Stimulated activated CD8-positive, alpha-beta memory T cell treated with anti-CD3 and anti-CD28 coated beads, Interleukin-12 subunit alpha, Interleukin-12 subunit beta, amount 100 ng/mL, for 1 hour (primary cell): ENCODE measurements at regions not wholly inside any gene's neighbourhood (a gene's known extent, or its start where the extent isn't known, plus 50 kb on each side); places are given as distances from the start of the nearest gene placed in this dataset.

ENCODE experiments used
- DNase-seq: peaks from one replicate; pipeline ENCODE4 v3.0.0-alpha.2; 2020; ENCODE audit warnings: low read depth

DNA sequence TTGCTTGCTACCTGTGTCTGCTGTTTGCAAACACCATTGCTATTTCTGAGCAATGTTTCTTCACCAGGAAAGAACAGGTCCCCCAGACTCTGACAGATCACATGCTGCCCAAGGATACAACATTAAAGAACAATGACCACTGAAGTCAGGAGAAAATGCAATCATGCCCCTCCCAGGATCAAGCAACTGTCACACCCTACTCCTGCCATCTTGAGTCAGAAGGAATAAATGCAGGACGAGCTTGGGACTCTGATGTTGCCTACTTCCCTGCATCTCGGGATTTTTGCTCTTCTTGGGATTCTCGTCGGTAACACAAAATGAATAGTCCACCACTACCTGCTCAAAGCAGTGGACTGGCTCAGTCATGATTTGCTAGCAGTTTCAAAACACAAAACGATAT, 490.6 kb downstream of the COG6 start:
- no peak for DNase-seq

DNA sequence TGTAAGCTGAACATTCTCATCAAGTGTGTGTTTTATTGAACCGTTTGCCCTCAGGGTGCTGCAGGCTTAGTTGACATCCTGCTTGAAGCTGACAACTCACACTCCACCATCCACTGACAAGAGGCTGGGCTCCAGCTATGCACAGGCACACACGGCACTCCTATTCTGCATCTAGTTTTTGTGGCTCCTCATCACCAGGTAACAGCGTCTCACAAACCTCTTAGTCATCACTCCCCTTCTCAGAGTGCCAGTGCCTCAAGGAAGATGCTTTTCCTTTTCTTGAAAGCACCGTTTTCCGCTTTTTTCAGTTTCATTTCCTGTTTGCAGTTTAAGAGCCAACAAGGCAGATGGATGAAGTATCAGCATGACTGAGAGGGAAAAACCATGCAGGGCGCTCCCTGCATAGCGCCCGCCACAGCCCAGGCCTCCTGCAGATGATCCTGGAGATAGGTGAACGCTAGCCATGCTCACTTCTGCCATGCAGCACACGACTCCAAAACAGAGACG, 491.2 kb downstream of the COG6 start:
- DNase-seq = no peak

DNA sequence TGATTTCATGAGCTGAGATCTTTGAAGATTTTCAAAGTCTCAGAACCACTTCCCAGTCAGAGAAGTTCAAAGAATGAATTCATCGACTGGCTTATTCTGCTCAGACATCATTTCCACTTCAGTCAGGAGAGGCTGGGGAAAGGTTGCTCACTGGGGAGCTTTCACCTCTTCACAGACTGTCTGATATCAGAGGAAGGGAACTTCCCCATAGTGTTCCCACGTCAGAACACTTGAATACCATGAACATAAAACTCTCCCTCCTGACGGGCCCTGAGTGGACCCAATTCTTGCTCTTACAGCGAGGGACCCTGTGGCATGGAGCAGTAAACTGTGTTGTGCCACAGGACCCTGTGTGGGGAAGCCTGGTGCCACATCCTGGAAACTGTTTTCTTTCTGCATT, 492.6 kb downstream of the COG6 start:
- DNase-seq = no peak

DNA sequence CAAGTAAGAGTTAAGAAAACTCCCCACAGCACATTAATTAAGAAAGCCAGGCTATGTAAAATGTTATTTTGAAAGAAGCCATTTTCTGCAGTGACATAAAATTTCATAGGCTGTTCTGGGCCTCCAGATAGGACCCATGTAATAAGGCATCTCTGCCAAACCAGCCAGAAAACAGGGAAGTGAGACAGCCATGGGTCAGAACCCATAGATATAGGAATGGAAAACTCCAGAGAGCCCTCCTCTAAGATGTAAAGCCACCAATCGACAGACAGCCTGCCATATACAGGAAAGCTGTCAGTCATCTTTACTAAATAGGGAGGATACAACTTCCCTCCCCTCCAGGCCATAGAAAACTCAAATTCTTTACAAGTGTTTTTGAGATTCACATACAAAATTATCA, 493.3 kb downstream of the COG6 start:
- no peak for DNase-seq

DNA sequence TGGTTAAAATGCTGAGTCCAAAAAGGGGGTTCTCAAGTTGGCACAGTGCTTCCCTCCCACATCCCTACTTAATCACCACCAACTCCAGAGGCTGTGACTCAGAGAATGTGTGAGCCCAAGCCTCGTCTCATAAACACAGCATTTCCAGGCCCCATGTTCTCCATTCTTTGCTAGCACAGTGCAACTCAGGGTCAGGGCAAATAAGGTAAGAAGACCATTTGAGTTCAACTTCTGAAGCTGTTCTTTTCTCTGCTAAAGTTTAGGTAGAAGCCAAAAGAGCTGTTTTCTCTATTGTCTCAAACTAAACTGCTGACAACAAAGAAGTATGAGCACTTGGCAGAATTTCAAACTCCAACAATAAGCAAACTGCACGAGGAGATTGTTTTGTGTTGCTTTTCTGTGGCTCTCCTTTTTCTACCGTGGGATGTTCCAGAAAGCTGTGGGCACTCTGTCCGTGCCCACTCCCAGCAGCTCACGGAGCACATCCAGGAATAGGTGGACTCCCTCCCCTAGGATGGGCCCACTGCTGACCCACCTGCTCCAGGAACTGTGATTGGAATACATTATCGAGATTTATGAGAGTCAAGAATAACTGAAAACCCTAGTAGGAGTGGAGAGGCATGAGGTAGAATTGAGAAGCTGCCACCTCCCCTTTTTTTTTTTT, 494.3 kb downstream of the COG6 start:
- DNase-seq = no peak

DNA sequence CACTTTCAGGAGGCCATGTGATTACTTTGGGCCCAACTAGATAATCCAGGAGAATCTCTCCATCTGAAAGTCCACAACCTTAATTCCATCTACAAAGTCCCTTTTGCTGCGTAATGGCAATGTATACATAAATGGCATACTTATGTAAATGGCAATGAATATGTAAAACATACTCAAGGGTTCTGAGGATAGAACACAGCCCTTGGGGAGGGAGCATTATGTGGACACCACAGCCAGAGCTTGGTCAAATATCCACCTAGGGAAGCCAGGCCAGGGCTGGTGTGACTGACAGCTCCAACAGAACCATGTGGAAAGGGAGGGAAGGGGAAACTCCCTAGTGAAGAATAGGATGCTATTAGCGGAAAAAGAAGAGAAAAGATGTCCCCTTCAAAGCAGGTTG, 496.2 kb downstream of the COG6 start:
- DNase-seq = no peak

DNA sequence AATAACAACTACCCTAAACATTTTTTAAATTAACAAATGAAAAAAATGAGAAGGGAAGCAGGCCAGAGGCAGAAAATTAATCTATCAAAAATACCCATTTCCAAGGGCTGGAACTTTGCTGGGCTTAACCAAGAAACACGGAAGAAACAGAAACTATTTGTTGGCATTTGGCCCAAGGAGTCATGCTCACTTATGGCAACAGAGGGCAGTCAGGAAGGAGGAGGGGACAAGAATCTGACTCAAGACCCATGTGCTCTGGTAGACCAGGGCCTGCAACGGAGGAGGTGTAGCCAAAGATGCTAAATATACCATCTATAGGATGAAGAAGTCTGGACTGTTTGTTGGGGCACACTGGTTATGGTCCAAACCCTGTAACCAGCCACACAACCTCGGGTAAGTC, 496.7 kb downstream of the COG6 start:
- DNase-seq = no peak

DNA sequence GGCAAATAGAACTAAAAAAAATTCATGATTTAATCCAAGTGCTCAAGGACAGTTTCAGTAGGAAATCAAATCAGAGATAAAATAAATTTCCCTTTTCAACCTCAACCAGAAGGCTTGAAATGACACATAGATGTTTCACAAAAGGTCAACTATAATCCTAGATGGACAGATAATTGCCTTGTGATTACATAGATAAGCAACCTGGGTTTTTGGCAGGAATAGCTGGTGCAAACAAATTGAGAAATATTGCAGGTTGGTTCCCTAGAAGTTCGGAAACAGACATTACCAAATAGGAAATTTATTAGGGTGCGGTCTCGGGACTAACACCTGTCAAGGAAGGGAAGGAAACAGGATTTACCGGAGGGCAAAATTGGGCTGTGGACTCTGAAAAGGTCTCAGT, 497.5 kb downstream of the COG6 start:
- no peak for DNase-seq

DNA sequence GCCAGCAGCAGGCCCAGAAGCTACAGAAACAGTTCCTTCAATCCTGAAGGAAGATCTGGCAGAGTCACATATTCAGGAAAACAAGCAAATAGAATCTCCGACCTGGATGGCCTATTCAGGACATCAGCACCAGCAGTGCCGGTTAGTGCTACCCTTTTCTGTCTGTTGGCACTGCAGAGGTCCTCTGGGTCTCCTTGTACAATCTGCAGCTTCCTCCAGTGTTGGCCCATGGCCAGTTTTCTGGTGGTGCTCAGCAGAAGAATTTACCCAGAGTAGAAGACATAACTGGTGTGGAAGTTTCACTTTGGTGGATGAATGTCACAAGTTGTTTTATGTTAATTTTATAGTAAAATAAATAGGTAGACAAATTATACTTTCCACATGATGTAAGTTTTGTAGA, 498.1 kb downstream of the COG6 start:
- no peak for DNase-seq

DNA sequence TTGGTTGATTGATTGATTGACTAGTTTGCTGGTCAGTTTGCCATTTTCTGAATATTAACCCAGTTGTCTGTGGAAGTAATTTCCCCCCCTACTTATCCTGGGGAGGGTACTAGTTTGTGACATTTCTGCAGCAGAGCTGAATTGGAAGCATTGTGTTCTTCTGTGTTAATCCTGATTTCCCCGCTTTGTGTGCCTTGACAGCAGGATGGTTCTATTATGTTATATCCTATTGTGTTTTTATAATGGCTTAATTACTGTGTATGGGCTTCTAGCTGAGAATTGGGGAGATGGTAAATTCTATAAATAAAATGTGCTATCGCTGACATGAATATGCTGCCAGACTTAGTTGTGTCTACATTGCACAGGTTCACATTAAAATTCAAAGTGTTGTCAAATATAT, 499.7 kb downstream of the COG6 start:
- DNase-seq = no peak

DNA sequence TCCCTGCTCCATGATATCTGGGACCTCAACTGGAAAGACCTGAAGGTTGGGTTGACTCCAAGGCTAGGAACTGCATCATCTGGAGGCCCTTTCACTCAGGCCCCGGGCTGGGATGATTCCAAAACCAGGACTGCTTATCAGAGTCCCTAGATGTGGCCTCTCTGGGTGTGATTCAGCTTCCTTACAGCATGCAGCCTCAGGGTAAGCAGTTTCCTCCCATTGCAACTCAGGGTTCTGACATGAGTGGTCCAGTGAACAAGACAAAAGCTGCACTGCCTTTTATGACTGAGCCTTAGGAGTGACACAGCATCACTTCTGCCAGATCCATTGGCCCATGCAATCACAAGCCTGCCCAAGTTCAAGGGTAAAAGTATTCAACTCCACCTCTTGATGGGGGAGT, 502.8 kb downstream of the COG6 start:
- no peak for DNase-seq

DNA sequence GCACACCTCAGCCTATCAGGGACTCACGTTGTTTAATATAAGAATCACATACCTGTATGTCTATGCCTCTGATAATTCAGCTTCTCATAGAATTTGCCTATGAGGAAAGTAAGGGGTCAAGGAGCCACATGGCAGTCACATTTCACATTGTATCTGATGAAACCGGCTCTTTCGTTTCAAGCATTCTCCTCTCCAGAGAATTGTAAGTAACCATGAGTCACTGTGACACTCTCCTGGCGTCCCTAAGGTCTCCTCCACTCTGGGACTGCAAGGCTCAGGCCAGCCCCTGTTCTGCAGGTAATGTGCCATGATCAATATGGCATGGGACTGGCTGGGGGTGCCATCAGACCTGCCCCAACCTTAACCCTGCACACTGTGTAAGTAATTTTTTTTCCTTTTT, 503.3 kb downstream of the COG6 start:
- no peak for DNase-seq

DNA sequence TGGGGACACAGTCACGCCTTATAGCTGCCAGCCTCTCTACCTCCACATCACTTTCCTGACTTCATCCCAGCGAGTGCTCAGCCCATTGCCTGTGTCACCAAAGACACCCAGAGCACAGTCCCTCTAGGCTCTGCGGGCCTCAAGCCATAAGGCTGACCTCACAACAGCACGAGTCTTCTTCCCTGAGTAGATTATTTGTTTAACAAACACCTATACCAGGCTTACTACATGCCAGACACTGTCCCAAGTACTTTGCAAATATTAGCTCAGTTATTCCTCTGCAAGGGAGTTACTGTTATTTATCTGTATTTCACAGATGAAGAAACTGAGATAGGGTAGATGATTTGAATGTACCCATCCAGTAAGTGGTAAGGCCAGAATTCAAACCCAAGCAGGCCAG, 504.3 kb downstream of the COG6 start:
- DNase-seq = no peak

DNA sequence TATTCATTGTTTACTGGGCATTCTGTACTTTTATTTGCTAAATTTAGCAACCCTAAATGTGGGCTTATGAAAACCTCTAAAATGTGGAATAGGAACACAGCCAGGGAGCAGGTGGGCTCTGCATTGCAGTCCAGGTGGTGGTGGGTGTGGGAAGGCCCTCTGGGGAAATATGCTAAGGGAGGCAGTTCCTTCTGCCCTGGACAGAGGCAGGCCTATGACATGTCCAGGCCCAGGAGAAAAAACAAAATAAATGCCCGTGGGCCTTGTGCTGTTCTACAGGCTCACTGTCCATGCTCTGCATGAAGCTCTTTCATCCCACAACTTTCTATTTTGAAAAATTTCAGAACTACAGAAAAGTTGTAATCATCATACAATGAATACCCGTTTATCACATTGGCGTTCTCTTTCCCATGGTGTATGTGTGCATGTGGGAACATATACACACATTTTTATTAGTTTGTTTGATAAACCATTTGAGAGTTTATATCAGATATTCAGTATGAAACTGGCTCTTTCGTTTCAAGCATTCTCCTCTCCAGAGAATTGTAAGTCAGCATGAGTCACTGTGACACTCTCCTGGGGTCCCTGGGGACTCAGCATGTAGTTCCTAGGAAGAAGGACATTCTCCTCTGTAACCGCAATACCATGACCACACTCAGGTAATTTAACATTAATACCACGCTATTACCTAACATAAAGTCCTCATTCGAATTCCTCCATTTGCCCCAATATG, 505.3 kb downstream of the COG6 start:
- no peak for DNase-seq

DNA sequence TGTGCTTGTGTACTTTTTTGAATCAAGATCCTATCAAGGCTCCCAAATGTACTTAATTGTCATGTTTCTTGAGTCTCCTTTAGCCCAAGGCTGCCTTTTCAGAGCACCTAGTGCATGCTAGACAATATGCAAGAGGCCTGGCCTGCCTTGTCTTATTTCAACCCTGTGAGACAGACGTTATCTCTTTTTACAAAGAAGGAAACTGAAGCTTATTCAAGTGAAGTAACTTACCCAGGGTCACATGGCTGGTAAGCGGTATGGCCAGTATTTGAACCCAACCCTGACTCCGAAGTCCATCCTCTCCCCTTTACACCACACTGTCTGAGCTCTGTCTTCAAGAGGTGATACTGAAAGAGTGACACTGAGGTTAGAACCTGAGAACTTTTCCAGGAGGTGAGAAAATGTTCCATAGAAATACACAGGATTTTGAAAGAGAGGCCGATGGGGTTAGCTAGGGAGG, 505.1 kb downstream of the FOXO1 start:
- DNase-seq = no peak

DNA sequence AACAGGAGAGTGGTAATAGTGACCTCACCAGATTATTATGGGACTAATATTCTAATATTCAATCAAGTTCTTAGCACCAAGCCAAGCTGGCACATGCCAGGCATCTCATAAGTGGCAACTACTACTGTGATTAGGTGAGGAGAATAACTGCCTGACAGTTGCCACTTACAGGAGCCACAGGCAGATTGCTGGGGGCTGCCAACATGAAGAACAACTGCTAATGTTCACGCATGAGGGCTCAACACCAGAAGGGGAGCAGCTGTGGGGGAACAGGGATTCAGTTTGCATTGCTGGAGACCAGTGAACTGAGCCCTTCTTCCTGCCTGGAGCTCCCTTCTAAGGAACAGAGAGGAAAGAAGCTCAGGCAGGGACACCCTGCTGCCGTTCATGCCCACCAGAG, 504.5 kb downstream of the FOXO1 start:
- no peak for DNase-seq

DNA sequence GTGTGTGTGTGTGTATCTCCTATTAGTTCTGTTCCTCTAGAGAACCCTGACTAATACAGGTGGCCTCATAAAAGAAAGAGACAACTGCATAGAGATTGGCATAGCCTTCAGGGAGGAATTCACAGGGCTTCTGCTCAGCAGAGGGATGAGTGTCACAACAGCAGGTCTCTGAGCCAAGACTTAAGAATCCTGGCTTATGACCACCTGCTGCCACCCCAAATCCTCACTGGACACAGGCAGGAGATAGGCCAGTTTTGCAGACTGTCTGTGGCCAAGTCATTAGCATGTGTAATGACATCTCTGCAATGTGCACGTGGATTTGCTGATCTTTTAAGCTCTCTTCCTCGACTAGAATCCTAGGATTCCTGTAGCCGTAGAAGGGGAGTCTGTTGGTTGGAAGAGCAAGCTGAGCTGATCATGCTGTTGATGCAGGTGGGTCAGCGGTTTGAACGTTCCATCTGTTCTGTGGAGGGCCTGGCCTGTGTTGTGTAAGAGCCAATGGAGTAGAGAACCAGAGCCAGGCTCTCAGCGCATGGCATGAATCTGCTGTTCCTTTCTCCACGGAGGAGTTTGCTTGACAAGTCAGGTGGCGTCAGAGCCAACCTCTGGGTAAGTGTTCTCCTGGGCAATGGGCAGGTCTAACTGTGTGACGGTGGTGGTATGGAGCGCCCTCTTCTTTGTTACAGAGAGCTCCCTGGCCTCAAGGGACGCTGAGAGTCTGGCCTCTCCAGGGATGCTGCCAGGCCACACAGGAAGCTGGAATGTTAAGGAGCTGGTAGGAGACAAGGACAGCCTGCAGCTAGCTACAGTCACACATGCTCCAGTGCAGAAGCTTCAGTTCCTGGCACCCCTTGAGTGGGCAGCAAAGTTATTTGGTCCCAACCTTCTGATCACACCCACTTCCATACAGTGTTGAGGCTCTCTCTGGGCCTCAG, 503.1 kb downstream of the FOXO1 start:
- no peak for DNase-seq

DNA sequence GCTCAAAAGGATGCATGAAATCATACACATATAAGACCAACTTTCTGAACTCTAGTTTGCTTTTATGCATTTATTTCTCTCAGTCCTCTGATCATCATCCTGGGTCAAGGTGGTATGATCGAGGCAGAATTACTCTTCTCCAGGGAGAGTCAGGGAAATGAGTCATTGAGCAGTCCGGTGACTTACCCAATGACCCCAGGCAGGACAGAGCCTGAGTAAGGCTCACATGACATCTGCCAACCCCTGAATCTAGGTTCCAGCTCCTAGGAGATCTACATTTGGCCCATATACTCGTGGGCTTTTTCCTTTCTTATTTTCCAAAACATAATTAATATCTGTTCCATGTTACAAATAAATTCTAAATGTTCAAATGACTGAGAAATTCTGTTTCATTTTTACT, 502.3 kb downstream of the FOXO1 start:
- DNase-seq = no peak

DNA sequence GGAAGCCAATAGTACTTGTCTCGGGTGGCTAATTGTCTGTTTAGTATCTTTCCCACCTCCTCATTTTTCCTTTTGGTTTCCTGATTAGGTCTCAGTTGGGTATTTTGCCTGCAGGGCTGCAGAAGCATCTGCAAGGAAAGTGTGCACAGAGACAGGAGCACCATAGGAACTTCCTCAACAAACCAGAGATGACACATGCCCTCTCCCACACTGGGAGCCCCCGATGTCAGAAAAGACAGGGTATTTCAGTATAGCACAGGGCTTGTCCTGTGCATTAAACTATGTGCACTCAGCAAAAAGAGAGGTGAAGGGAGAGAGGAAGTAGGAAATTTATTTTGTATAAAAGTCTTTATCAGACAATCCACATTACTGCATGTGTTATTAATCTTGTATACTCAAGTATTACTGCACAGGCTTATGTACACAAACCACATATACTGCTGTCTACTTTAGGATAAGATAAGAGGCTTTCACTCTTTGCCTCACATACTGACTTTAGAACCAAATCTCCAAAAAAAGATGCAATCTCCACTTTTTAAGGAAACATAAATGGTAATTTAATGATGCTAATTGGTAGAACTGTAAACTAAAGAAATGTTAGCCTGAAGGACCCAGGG, 501.0 kb downstream of the FOXO1 start:
- no peak for DNase-seq

DNA sequence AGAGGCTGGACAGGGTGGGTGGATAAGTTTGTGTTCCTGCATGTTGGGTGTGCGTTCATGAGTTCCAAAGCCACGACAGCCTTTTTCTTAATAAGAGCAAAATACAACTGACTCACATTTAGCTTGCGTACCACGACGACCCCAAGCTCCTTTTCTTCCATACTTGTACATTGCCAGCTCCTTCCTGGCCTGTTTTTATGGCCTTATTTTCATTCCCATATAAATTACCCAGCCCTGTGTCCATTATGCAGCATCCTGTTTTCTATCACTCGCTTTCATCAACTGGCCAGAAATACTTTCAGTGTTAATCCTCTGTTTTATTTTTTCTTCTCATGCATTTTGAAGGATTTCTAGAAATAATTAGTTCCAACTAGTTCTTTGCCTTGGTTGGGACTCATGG, 499.1 kb downstream of the FOXO1 start:
- no peak for DNase-seq

DNA sequence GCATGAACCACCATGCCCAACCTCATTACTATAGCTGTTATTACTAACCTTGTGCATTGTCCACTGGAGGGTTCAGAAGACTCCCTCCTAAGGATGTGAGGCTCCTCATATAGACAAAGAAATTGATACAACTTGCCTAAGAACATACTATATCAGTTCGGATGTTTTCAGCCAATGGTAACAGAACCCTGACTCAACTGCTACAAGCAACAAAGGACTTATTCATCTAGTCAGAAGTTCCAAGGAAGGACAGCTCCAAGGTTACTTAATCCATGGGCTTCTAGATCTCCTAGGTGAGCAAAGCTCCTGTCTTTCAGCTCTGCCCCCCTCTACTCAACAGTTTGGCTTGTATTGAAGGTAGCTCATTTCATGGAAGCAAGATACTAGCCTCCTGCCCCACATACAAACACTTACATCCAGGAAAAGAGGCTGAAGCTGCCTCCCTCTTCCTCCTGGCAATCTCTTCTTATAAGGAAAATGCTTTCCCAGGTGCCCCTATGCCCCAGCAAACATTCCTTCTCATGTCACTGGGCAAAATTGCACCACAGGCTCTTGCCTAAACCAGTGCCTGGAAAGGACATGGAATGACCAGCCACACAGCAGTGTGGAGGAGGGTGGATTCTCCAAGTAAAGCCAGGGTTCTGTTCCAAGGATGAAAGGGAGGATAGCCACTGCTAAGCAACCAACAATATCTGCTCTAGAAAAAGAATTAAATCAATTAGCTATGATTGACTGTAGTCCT, 497.8 kb downstream of the FOXO1 start:
- DNase-seq = no peak

DNA sequence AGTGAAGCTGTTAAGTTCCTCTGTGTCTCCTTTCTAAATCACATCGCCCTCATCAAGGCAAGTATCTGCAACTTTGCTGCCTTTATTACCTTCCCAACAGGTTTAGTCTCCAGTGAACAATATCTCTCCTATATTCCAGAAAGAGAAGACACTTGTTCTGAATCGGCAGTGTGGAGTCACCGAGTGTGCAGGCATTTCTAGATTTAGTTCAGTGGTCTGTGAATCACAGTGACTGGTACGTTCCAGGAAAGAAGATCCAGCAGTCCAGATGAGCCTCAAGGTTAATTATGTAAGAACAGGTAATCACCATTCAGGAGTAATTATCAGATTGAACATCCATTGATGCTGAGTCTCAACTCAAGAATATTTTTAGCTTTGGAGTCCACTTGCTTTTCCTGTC, 497.0 kb downstream of the FOXO1 start:
- no peak for DNase-seq
